CD14-positive monocyte (primary cell): ENCODE measurements at regions not wholly inside any gene's neighbourhood (a gene's known extent, or its start where the extent isn't known, plus 50 kb on each side); places are given as distances from the start of the nearest gene placed in this dataset.

Experiments
- DNase-seq, 3 donors: peaks; one replicate each; pipeline ENCODE4 v3.0.0-alpha.2; 2011 to 2022
- H2AFZ ChIP-seq: 2 replicates; pipeline ENCODE4 v1.6.0; 2012; ENCODE audit warnings: mild to moderate bottlenecking, low read depth, low read length, inconsistent platforms; ENCODE audit not compliant: insufficient read depth, poor library complexity, severe bottlenecking
- H3K27ac ChIP-seq, 2 donors: 1 replicate in 1 of 2; 2 replicates in 1 of 2; pipeline ENCODE4 v1.5.1; 2012 to 2013; ENCODE audit warnings: low read length in 2 of 2, control low read depth in 1 of 2, inconsistent platforms in 1 of 2, low read depth in 1 of 2, mild to moderate bottlenecking in 1 of 2
- H3K27me3 ChIP-seq, 2 donors: one replicate each; pipeline versions ENCODE4 v1.6.0 to v1.6.1; 2011 to 2013; ENCODE audit warnings: low read length in 2 of 2; ENCODE audit not compliant: control insufficient read depth in 2 of 2, insufficient read depth in 2 of 2
- H3K36me3 ChIP-seq, 2 donors: replicated peaks in 1 of 2; 1 replicate in 1 of 2; 2 replicates in 1 of 2; pipeline versions ENCODE4 v1.5.1 to v1.6.1; 2012 to 2013; ENCODE audit warnings: low read length in 2 of 2, control low read depth in 1 of 2, inconsistent platforms in 1 of 2, mild to moderate bottlenecking in 1 of 2; ENCODE audit not compliant: insufficient read depth in 2 of 2, control insufficient read depth in 1 of 2
- H3K4me1 ChIP-seq, 2 donors: 1 replicate in 1 of 2; 2 replicates in 1 of 2; pipeline versions ENCODE4 v1.5.1 to v1.6.1; 2012 to 2013; ENCODE audit warnings: low read length in 2 of 2, control low read depth in 1 of 2, inconsistent platforms in 1 of 2, mild to moderate bottlenecking in 1 of 2, moderate library complexity in 1 of 2; ENCODE audit not compliant: insufficient read depth in 2 of 2, control insufficient read depth in 1 of 2
- H3K4me2 ChIP-seq: replicated peaks from 2 replicates; pipeline ENCODE3; 2012; ENCODE audit warnings: low read length, moderate library complexity, mild to moderate bottlenecking; ENCODE audit not compliant: poor library complexity, severe bottlenecking; ENCODE audit errors: extremely low read depth
- H3K4me3 ChIP-seq, 3 experiments: fragments of 200-600 bp in 1 of 3; sonication (generic) in 1 of 3; replicated peaks in 1 of 3; 1 replicate in 2 of 3; 2 replicates in 1 of 3; pipeline ENCODE4 v1.5.1; 2011 to 2013; ENCODE audit warnings: low read length in 3 of 3, mild to moderate bottlenecking in 3 of 3, control low read depth in 2 of 3, low read depth in 2 of 3, inconsistent platforms in 1 of 3, moderate library complexity in 1 of 3
- H3K79me2 ChIP-seq: 2 replicates; pipeline ENCODE4 v1.6.0; 2012; ENCODE audit warnings: mild to moderate bottlenecking, control low read depth, inconsistent platforms, low read length, moderate library complexity; ENCODE audit not compliant: insufficient read depth
- H3K9ac ChIP-seq: 2 replicates; pipeline ENCODE4 v1.6.0; 2017; ENCODE audit warnings: low read length, mild to moderate bottlenecking; ENCODE audit not compliant: insufficient read depth, poor library complexity, severe bottlenecking
- H3K9me3 ChIP-seq, 2 donors: replicated peaks in 1 of 2; 1 replicate in 1 of 2; 2 replicates in 1 of 2; pipeline versions ENCODE4 v1.5.1 to v1.6.1; 2012 to 2013; ENCODE audit warnings: low read length in 2 of 2, control low read depth in 1 of 2; ENCODE audit not compliant: control insufficient read depth in 1 of 2, insufficient read depth in 1 of 2
- H4K20me1 ChIP-seq: 2 replicates; pipeline ENCODE4 v1.6.0; 2012; ENCODE audit warnings: mild to moderate bottlenecking, low read length, control low read depth, moderate library complexity; ENCODE audit not compliant: insufficient read depth
- H3K27ac Mint-ChIP-seq, 7 donors: one replicate each; pipeline ENCODE4 v1.8.0; 2020; ENCODE audit warnings: mild to moderate bottlenecking in 7 of 7, mixed read lengths in 7 of 7, moderate library complexity in 6 of 7, inconsistent platforms in 2 of 7
- H3K27me3 Mint-ChIP-seq, 3 donors: one replicate each; pipeline ENCODE4 v1.8.0; 2021 to 2022; ENCODE audit warnings: low read depth in 3 of 3, mild to moderate bottlenecking in 3 of 3, mixed read lengths in 3 of 3, moderate library complexity in 3 of 3, inconsistent platforms in 1 of 3
- H3K36me3 Mint-ChIP-seq, 2 donors: one replicate each; pipeline ENCODE4 v1.8.0; 2020; ENCODE audit warnings: mixed read lengths in 2 of 2, inconsistent platforms in 1 of 2, mild to moderate bottlenecking in 1 of 2
- H3K4me1 Mint-ChIP-seq: one replicate; pipeline ENCODE4 v1.8.0; 2020; ENCODE audit warnings: mild to moderate bottlenecking, mixed read lengths
- H3K4me3 Mint-ChIP-seq, 2 donors: one replicate each; pipeline ENCODE4 v1.8.0; 2020; ENCODE audit warnings: mild to moderate bottlenecking in 2 of 2, mixed read lengths in 2 of 2, moderate library complexity in 1 of 2
- H3K9me3 Mint-ChIP-seq, 7 donors: one replicate each; pipeline ENCODE4 v1.8.0; 2020 to 2022; ENCODE audit warnings: mixed read lengths in 7 of 7, mild to moderate bottlenecking in 6 of 7, moderate library complexity in 6 of 7, inconsistent platforms in 2 of 7
- CTCF ChIP-seq: fragments of 200-600 bp; IDR thresholded peaks from one replicate; pipeline ENCODE4 v1.8.0; 2022; ENCODE audit warnings: antibody characterized with exemption, mild to moderate bottlenecking
- WGBS: methylation state at CpG from one replicate; pipeline ENCODE4 v1.1.5; 2013; ENCODE audit warnings: missing lambda C conversion rate; ENCODE audit not compliant: insufficient coverage; 5-methylcytosine and 5-hydroxymethylcytosine counted together
- intact Hi-C, 2 donors: fragments of 100-400 bp; cut with micrococcal nuclease; formaldehyde crosslinking; loops; one replicate each; pipeline versions ENCODE4 v1.15.0 to v1.15.1; 2023

GRCh38 chrX:87901060-87901459 lies 383.5 kb downstream of the KLHL4 start:
- H3K27me3 ChIP-seq, result no peaks in the 10 kb centered on the region
- H4K20me1 ChIP-seq, result no peaks in the 10 kb centered on the region
- H3K4me1 ChIP-seq, result no peaks in the 10 kb centered on the region
- no peak overlapping the region for H2AFZ ChIP-seq
- no peaks in the 10 kb centered on the region for H3K9me3 ChIP-seq
- no peak overlapping the region for H3K9ac ChIP-seq
- peaks cover 0 to under 1% (median 0%) of the 10 kb centered on the region in 7 donors for H3K9me3 Mint-ChIP-seq
- H3K4me3 ChIP-seq, result no peak overlapping the region
- no peaks in the 10 kb centered on the region for H3K36me3 Mint-ChIP-seq
- H3K27ac Mint-ChIP-seq, result no peak overlapping the region
- H3K27me3 Mint-ChIP-seq, result no peaks in the 10 kb centered on the region
- H3K4me3 Mint-ChIP-seq, result no peak overlapping the region
- 100% methylated on average over 2 of the region's 3 CpGs for WGBS
- no peaks in the 10 kb centered on the region for H3K79me2 ChIP-seq
- TF ChIP-seq CTCF, result no peak
- no peaks in the 10 kb centered on the region for H3K36me3 ChIP-seq
- H3K4me1 Mint-ChIP-seq, result no peaks in the 10 kb centered on the region
- no peak overlapping the region for H3K4me2 ChIP-seq
- intact Hi-C loops, result no loop called here
- DNase-seq, result no peak
- H3K27ac ChIP-seq, result no peak overlapping the region

GRCh38 chrX:87914726-87915125 lies 397.1 kb downstream of the KLHL4 start:
- WGBS, result 94% methylated on average over 2 of the region's 5 CpGs
- H3K27ac ChIP-seq, result no peak overlapping the region

More at GRCh38 chrX:87914726-87915125, 397.1 kb downstream of the KLHL4 start:
- H3K4me1 ChIP-seq, result no peaks in the 10 kb centered on the region
- H3K27me3 Mint-ChIP-seq, result peaks cover 0 to 1% (median 0%) of the 10 kb centered on the region in 3 donors
- H3K4me1 Mint-ChIP-seq, result no peaks in the 10 kb centered on the region
- H4K20me1 ChIP-seq, result no peaks in the 10 kb centered on the region
- no peak overlapping the region for H3K4me3 ChIP-seq
- peaks cover 0 to 8% (median 2%) of the 10 kb centered on the region in 7 donors for H3K9me3 Mint-ChIP-seq
- no peaks in the 10 kb centered on the region for H3K9me3 ChIP-seq
- H3K4me2 ChIP-seq, result no peak overlapping the region
- no peak for TF ChIP-seq CTCF
- H3K27ac Mint-ChIP-seq, result no peak overlapping the region
- no peaks in the 10 kb centered on the region for H3K27me3 ChIP-seq
- no peak overlapping the region for H3K4me3 Mint-ChIP-seq
- intact Hi-C loops, result no loop called here
- no peak overlapping the region for H3K9ac ChIP-seq
- no peaks in the 10 kb centered on the region for H3K79me2 ChIP-seq
- H3K36me3 Mint-ChIP-seq, result no peaks in the 10 kb centered on the region
- no peaks in the 10 kb centered on the region for H3K36me3 ChIP-seq
- H2AFZ ChIP-seq, result no peak overlapping the region
- DNase-seq, result no peak
